Gastrocnemius medialis (tissue), 4 donors: ENCODE measurements at regions not wholly inside any gene's neighbourhood (a gene's known extent, or its start where the extent isn't known, plus 50 kb on each side); places are given as distances from the start of the nearest gene placed in this dataset.

Source experiments
- CTCF ChIP-seq, 5 experiments: fragments of 450-650 bp in 3 of 5; fragments of 200-600 bp in 2 of 5; sonication (generic) in 2 of 5; IDR thresholded peaks in 4 of 5; conservative IDR thresholded peaks in 1 of 5; 1 replicate in 4 of 5; 2 replicates in 1 of 5; pipeline ENCODE4 v1.5.1; 2016 to 2019; ENCODE audit warnings: antibody characterized with exemption in 5 of 5, mild to moderate bottlenecking in 3 of 5, moderate library complexity in 3 of 5
- POLR2A ChIP-seq, 2 donors: fragments of 450-650 bp; IDR thresholded peaks; one replicate each; pipeline ENCODE4 v1.6.1; 2017; ENCODE audit warnings: antibody characterized with exemption in 2 of 2, mild to moderate bottlenecking in 2 of 2, moderate library complexity in 2 of 2

DNA sequence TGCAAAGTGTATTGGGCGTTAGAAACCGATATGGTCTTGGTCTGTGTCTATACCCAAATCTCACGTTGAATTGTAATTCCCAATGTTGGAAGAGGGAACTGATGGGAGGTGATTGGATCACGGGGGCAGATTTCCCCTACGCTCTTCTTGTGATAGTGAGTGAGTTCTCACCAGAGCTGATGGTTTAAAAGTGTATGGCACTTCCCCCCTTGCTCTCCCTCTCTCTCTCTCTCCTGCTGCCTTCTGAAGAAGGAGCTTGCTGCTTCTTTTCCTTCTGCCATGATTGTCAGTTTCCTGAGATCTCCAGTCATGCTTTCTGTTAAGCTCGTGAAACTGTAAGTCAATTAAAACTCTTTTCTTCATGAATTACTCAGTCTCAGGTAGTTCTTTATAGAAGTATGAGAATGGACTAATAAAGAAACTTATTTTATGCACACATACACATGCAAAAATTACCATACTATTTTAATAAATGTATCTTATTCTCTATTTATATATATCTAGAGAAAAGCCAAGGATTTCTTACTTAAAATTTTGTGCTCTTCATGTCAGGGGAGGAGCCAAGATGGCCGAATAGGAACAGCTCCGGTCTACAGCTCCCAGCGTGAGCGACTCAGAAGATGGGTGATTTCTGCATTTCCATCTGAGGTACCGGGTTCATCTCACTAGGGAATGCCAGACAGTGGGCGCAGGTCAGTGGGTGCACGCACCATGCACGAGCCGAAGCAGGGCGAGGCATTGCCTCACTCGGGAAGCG is 1891.0 kb upstream of the FLRT2 start:
- no peak for TF ChIP-seq CTCF (IDR thresholded peaks at IDR 0.05 in 4 of 5, conservative IDR thresholded peaks at IDR 0.05 in 1 of 5)
- no peak for TF ChIP-seq POLR2A (IDR thresholded peaks at IDR 0.05)
